SKM-1 treated with dmso at 0.1 percent for 144 hours (cell line): ENCODE measurements at regions not wholly inside any gene's neighbourhood (a gene's known extent, or its start where the extent isn't known, plus 50 kb on each side); places are given as distances from the start of the nearest gene placed in this dataset.

Source experiments
- DNase-seq: peaks from one replicate; lab custom pipeline; 2025; ENCODE audit not compliant: unreplicated experiment; lab: John Stamatoyannopoulos, UW

DNA sequence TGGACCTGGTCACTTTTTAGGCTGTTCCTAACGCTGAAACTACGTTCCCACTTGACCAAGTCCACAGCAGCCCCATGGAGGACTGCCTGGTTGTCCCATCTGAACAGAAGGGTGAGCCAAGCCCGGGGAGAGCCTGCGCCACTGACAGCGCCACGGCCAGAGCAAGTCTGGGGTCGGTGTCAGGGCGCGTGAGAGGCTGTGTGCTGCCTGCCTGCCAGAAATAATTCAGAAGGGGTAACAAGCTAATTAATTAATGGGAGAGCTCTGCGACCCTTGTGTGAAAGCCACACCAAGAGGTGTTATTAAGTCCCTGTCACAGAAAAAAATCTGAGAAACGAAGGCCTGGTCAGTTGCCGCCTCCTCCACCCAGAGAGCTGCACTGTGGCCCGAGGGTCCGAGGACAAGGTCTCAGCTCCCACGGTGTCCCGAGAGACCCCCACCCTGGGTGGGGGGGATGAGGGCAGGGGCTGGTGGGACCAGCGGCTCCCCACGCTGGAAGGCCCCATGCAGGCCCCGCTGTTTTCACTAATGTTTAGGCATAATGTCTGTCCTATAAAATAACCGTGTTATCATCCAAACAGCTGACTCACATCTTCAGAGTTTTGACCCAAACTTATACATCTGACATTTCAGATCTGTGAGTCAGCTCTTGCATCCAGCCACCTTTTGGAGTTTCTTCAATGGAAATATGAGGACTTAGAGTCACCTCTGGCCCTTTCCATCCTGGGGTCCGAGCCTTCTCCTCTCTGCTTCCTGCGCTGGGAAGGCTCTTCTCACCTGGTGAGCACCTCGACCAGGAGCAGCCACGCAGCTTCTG lies 58.5 kb downstream of the DLL1 start:
- no peak for DNase-seq

- no peak for DNase-seq
Observed at GRCh38 chr6:170231293-170232185, 59.3 kb downstream of the DLL1 start.

- no peak for DNase-seq
Observed at GRCh38 chr6:170230520-170231292, 60.2 kb downstream of the DLL1 start.

DNA sequence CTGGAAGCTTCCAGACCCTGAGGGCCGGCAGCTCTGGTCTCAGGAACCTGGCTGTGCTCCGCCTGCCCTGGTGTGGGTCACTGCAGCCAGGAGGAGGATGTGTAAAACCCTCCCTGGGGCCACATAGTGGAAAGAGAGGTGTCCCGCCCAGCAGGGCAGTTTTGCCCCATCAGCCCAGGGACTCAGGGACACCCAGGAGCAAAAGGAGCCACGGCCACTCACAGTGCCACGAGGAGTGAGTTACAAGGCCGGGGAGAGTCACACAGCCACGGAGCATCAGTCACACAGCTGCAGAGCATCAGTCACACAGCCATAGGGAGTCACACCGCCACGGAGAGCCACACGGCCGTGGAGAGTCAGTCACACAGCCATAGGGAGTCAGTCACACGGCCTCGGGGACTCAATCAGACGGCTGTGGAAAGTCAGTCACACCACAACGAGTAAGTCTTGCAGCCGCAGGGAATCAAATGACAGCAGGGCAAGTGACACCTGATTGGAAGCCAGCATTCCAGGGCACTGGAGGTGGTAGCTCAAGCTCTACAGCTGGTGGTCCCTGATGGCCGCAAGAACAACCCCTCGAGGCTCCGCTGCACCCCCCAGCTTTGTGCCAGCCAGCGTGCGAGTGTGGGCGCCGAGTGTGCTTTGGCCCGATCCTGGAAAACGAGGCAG lies 60.9 kb downstream of the DLL1 start:
- DNase-seq: no peak

GRCh38 chr6:170229396-170229795 lies 61.5 kb downstream of the DLL1 start:
- no peak for DNase-seq

DNA sequence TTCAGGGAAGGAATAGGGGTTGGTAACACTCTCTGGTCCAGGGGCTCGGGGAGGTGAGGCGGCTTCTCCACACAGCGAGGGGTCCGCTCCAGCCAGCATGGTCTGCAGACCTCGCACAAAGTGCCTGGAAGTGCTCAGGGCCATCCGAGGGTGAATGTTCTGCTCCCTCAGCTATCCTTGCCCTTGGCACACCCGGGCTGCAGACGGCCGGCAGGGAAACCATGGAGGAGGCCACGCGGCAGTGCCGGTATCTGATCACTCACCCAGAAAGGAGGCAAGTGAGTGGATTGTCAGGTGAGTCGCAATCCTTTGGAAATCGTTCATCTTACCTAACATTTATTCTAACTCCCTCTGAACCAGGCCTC lies 62.0 kb downstream of the DLL1 start:
- no peak for DNase-seq

GRCh38 chr6:170227996-170228945 lies 62.6 kb downstream of the DLL1 start:
- no peak for DNase-seq

DNA sequence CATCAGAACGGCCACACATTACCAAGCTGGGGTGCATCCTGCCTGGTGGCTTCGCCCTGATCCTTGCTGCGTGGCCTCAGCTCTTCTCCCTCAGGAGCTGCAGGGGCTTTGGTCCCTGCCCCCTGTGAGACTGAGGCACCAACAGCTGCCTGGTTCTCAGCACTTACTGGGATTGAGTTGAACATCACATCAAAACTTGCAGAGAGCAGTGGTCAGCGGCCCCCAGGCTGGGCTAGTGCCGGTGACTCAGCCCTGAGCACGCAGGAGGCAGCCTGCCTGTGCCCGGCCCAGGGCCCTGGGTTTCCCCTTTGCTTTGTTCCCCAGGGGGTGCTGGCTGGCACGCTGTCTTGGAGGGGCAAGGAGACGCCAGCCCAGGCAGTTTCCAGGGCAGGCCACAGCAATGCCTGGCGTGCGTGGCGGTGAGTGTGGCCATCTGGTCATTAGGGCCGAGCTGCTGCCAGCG lies 63.3 kb downstream of the DLL1 start:
- DNase-seq: no peak

DNA sequence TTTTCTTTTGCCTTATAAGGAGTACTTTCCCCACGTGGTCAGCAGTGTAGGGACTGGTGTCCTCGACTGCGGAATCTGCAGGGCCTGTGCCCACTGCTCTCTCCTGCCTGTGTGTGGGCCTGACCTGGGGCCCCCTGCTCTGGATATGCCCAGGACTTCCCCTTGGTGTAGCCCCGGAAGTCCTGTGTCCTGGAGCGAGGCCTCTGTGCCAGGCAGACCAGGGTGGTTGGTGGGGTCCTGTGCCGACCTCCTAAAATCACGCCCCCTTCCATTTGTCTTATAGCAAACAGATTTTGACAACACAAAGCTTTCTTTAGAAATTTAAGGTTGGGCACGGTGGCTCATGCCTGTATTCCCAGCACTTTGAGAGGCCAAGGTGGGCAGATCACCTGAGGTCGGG lies 64.2 kb downstream of the DLL1 start:
- no peak for DNase-seq

DNA sequence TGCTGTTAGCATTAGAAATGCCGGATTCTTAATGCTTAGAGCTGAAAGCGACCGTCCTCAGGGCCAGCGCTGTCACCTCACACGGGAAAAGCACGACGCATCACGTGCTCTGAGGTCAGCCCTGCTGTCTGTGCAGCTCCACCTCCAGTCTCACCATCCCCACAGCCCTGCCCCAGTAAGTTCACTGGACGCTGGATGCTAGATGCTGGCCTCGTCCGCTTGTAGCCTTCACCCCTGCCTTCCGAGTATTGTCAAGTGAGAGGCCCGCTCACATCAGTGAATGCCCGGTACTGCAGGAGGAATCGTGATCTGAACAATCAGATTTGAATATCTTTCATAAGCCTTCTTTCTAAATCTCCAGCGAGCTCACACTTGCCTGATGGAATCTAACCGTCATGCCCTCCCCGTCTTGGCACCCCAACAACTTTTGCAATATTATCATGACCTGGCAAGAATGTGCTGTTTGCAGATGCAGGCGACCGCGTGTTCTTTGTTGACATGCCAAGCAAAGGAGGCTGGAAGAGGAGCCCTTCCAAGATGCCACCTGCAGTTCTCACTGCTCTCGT lies 64.9 kb downstream of the DLL1 start:
- no peak for DNase-seq

DNA sequence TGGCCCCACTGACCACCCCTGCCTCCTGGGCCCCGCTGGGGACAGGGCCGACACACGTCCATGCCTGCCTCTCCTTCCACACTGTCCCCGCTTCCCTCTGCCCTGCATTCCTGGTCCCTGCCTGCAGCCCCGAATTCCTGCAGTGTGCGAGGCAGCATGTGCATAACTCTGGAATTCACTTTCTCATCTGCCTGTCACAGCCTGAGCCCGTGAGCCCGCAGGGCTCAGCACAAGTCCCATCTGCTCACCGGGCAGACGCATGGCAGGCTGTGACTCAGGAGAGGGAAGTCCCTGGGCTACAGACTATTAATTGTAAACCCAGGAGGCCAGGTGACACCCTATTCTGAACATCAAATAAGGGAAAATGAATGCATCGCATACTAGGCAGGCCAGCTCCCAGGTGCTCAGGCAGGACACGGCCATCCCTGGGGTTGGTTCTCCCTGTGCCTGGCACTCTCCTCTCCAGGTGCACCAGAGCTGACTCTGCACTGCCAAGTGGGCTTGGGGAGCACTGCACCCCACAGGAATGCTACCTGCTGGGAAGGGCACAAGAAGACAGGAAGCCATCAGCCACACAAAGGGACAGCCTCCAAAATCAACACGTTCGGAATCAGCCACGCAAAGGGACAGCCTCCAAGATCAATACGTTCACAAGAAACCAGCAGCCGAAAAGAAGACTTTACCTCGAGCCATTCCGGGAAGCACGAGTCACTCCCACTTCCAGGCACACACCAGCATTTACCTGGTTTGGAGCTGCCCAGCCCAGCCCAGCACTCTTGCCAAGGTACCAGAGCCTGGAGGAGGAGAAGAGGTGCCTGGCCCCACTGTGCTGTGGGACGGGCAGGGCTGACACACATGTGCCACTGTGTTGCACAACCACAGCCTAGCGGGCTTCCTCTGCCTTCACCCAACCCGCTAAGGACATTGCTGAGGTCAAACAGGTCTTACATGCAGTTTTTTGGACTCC lies 65.9 kb downstream of the DLL1 start:
- DNase-seq: no peak

DNA sequence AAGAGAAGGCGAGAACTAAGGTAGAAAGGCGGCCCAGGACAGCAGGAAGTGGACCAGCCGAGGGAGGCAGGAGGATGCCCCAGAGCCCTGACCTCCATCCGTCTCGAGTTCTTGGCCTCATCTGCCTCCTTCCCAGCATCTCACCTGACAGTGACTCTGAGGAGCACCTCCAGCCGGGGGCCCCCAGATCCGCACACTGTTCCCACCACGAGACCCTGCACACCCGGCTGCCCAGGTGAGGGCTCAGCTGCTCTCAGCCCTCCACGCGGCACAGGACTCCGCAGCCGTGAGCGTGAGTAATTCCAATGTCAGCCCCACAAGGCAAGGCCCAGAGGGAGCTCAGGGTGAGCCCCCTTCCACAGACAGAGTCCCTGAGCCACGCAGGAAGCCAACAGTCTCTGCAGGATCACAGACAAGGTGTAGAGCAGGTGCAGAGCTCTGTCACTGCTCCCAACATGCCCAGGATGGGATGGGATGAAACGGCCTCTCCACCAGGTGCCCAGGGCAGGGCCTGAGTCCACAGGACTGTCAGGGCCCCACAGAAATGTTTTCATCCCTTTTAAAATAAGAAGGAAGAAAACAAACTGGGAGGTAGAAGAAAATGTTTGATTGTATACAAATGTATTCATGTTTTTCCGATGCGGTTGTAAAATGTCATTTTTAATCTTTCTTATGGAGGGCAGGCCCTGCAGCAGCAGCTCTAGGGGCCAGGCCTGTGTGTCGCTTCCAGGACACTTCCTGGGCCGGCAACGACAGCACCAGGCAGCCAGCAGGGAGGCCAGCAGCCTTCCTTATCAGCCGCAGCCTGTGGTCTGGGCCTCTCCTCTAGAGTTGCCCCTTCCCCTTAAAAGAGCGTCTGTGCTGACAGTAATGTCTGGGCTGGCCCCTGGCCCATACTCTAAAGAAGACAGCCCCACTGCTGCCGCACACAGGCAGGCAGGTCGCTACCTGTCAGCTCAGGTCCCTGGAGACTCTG lies 66.9 kb downstream of the DLL1 start:
- DNase-seq: no peak

GRCh38 chr6:170222498-170223471 lies 68.1 kb downstream of the DLL1 start:
- DNase-seq: no peak

DNA sequence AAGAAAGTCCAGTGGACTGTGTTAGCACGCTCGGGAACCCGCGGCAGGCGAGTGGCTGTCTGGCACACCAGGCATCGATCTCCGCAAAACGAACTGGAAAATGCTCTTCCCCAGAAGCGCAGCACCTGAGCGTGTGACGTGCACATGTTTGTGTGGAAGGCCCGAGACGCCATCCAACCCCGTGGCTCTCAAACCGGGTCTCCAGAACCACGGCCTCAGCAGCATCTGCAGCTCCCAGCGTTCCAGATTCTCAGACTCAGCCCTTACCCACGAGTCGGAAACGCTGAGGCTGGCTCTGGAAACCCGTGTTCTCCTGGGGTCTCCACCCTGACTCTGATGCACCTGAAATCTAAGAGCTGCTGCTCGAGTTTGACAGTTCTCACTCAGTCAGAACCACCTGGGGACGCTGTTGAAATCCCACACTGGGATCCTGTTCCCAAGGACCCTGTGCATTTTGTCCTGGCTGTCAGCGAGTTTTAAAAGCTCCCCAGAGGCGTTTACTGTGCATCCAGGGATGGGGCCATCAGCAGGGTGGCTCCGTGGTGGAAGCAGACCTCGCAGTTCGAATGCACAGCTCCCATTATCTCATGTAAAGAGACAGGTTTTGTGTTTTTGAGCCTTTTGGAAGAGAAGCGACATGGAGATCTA lies 69.0 kb downstream of the DLL1 start:
- no peak for DNase-seq

DNA sequence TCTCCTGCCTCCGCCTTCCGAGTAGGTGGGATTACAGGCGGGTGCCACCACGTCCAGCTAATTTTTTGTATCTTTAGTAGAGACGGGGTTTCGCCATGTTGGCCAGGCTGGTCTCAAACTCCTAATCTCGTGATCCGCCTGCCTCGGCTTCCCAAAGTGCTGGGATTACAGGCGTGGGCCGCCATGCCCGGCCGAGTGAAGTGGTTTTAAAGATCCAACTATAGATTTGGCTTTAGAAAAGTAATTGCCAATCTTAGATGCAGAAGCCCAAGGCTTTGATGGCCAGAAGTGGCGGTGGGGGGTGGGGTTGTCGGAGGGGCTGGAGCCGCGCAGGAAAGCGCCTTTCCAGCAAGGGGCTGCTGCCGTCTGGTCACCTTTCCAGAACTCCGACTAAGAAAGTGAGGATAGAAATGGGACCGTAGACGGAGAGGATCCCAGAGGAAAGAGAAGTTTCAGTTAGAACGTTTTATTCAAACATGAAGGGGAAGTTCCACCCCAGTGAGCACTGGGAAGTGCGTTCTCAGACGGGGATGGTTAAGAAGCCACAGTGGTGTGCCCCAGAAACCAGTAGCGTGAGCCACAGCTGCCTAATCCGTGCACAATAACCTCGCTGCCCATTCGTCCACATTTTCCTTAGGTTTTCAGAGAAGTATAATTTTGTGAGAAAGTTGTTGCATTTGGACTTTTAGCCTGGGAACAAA lies 69.7 kb downstream of the DLL1 start:
- DNase-seq: no peak
